ENCODE measurements at regions not wholly inside any gene's neighbourhood (a gene's known extent, or its start where the extent isn't known, plus 50 kb on each side); places are given as distances from the start of the nearest gene placed in this dataset.

GRCh38 chr9:27659001-27659400, 85.7 kb upstream of the C9orf72 start:
- TF ChIP-seq CTCF (IDR thresholded peaks at IDR 0.05; ENCODE audit: low read depth, low read length) = no peak
- H3K4me3 ChIP-seq (ENCODE audit: low read depth, low read length) = no peak overlapping the region

GRCh38 chr9:27659571-27659970, 86.3 kb upstream of the C9orf72 start:
- no peak for TF ChIP-seq CTCF (IDR thresholded peaks at IDR 0.05; ENCODE audit: low read depth, low read length)
- H3K4me3 ChIP-seq (ENCODE audit: low read depth, low read length) = no peak overlapping the region

- no peak for TF ChIP-seq CTCF (IDR thresholded peaks at IDR 0.05; ENCODE audit: low read depth, low read length)
- no peak overlapping the region for H3K4me3 ChIP-seq (ENCODE audit: low read depth, low read length)
These were observed 86.9 kb upstream of the C9orf72 start for GRCh38 chr9:27660148-27660547.

- no peak overlapping the region for H3K4me3 ChIP-seq (ENCODE audit: low read depth, low read length)
- no peak for TF ChIP-seq CTCF (IDR thresholded peaks at IDR 0.05; ENCODE audit: low read depth, low read length)
These were observed 90.2 kb upstream of the C9orf72 start for GRCh38 chr9:27663526-27663925.

GRCh38 chr9:27664121-27664779, 91.0 kb upstream of the C9orf72 start:
- H3K4me3 ChIP-seq (ENCODE audit: low read depth, low read length) = no peak overlapping the region
- TF ChIP-seq CTCF (IDR thresholded peaks at IDR 0.05; ENCODE audit: low read depth, low read length) = no peak

- H3K4me3 ChIP-seq (ENCODE audit: low read depth, low read length) = no peak overlapping the region
- no peak for TF ChIP-seq CTCF (IDR thresholded peaks at IDR 0.05; ENCODE audit: low read depth, low read length)
These were observed 91.9 kb upstream of the C9orf72 start for GRCh38 chr9:27665136-27665535.

GRCh38 chr9:27668280-27668679, 95.0 kb upstream of the C9orf72 start:
- no peak for TF ChIP-seq CTCF (IDR thresholded peaks at IDR 0.05; ENCODE audit: low read depth, low read length)
- H3K4me3 ChIP-seq (ENCODE audit: low read depth, low read length) = no peak overlapping the region

Measured in WI38 (cell line).